ENCODE measurements at regions not wholly inside any gene's neighbourhood (a gene's known extent, or its start where the extent isn't known, plus 50 kb on each side); places are given as distances from the start of the nearest gene placed in this dataset.
A peak's percentile ranks its signal among the peaks of the same experiment; 100 is the strongest.
"Not testable (repeated sequence)": the region's sequence is repeated elsewhere in the genome, so short reads cannot be mapped to it uniquely, and the experiment has no call there.

DNA sequence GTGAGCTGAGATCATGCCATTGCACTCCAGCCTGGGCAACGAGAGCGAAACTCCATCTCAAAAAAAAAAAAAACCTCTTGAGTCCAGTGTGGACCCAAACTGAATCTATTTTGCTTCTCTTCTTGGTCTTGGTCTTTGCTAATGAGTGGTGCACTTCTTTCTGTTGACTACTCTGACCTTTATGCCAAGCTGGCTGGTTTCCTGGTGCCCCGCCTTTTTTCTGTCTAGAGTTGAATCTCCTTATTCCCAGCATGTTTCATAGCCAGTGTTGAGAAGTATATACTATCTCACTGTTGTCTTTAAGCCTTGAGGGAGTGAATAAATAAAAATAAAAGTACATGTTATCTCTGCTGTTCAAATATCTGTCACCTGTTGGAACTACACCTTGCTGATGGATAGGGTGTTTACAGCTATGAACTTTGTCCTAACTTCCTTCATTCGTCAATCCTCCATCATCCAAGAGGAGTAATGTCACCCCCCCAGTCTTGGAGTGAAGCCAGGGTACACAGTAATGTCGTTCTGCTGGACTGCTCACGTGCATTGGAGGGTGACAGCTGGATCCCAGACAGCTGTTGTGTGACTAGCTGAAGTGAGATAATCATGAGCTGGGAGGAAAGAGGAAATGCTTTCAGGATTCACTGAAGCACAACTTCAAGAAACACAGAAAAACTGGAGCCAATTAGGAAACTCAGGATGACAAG lies 99.3 kb upstream of the PRKG2 start:
- no peak for TF ChIP-seq CTCF (IDR thresholded peaks at IDR 0.05; ENCODE audit: unreplicated experiment)
- no peak overlapping the region for H3K4me3 Mint-ChIP-seq (ENCODE audit: unreplicated experiment)
- no peaks in the 10 kb centered on the region for H3K9me3 Mint-ChIP-seq (ENCODE audit: unreplicated experiment)
- peak overlapping the region; percentile 91 for H3K27ac Mint-ChIP-seq (ENCODE audit: unreplicated experiment)
- H3K27me3 Mint-ChIP-seq (ENCODE audit: unreplicated experiment): peaks cover 6% of the 10 kb centered on the region
- H3K36me3 Mint-ChIP-seq (ENCODE audit: low read depth, unreplicated experiment): no peaks in the 10 kb centered on the region
- DNase-seq (ENCODE audit: low spot score): peak; percentile 19
- peaks cover 15% of the 10 kb centered on the region for H3K4me1 Mint-ChIP-seq (ENCODE audit: unreplicated experiment)

DNA sequence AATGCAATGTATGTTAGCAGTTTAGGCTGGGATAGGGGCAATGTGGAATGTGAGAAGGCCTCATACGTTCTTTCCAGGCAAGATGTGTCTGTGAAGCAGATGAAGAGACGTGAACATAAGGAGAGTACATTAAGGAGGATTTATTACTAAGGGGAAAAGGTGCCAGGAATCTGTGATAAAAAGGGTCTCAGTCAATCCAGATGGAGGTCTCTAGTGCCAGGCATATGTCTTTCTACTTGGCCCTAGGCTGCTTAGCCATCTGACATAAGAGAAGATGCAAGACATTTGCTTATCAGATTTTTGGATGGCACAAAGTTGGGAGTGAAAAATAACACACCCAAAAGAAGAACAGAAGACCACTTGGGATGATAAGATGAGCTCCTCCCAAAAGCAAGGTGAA lies 93.0 kb upstream of the PRKG2 start:
- DNase-seq (ENCODE audit: low spot score): no peak
- TF ChIP-seq CTCF (IDR thresholded peaks at IDR 0.05; ENCODE audit: unreplicated experiment): no peak
- no peaks in the 10 kb centered on the region for H3K9me3 Mint-ChIP-seq (ENCODE audit: unreplicated experiment)
- no peaks in the 10 kb centered on the region for H3K4me1 Mint-ChIP-seq (ENCODE audit: unreplicated experiment)
- no peaks in the 10 kb centered on the region for H3K27me3 Mint-ChIP-seq (ENCODE audit: unreplicated experiment)
- H3K27ac Mint-ChIP-seq (ENCODE audit: unreplicated experiment): no peak overlapping the region
- no peak overlapping the region for H3K4me3 Mint-ChIP-seq (ENCODE audit: unreplicated experiment)
- no peaks in the 10 kb centered on the region for H3K36me3 Mint-ChIP-seq (ENCODE audit: low read depth, unreplicated experiment)

DNA sequence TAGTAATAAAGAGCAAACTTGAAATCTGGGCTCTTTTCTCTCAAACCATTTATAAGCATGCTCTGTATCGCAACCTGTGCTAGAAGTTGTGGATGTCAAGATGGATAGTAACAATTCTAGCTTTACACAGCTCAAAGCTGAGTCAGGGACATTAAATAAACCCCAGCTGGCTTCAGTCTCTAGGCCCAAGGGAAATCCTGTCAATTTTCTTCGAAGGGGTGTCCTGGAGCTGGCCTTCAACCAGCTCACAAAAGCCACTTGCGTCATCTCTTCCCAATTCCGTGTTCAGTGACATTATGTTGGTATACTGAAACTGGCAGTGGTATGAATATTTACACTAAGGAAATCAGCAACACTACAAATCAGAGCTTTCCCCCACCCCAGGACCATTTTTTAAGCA lies 89.8 kb upstream of the PRKG2 start:
- Mint-ChIP-seq H3K27me3 (ENCODE audit: unreplicated experiment) (no peaks in the 10 kb centered on the region), H3K4me3 (ENCODE audit: unreplicated experiment) (no peak overlapping the region), H3K36me3 (ENCODE audit: low read depth, unreplicated experiment) (no peaks in the 10 kb centered on the region), H3K4me1 (ENCODE audit: unreplicated experiment) (no peaks in the 10 kb centered on the region), H3K9me3 (ENCODE audit: unreplicated experiment) (no peaks in the 10 kb centered on the region), H3K27ac (ENCODE audit: unreplicated experiment) (no peak overlapping the region)
- no peak for TF ChIP-seq CTCF (IDR thresholded peaks at IDR 0.05; ENCODE audit: unreplicated experiment)
- no peak for DNase-seq (ENCODE audit: low spot score)

- H3K27me3 Mint-ChIP-seq (ENCODE audit: unreplicated experiment); H3K9me3 Mint-ChIP-seq (ENCODE audit: unreplicated experiment); H3K4me3 Mint-ChIP-seq (ENCODE audit: unreplicated experiment); H3K4me1 Mint-ChIP-seq (ENCODE audit: unreplicated experiment); H3K36me3 Mint-ChIP-seq (ENCODE audit: low read depth, unreplicated experiment); DNase-seq (ENCODE audit: low spot score); H3K27ac Mint-ChIP-seq (ENCODE audit: unreplicated experiment): not testable (repeated sequence)
Observed at GRCh38 chr4:81300352-81300751, 85.3 kb upstream of the PRKG2 start.

DNA sequence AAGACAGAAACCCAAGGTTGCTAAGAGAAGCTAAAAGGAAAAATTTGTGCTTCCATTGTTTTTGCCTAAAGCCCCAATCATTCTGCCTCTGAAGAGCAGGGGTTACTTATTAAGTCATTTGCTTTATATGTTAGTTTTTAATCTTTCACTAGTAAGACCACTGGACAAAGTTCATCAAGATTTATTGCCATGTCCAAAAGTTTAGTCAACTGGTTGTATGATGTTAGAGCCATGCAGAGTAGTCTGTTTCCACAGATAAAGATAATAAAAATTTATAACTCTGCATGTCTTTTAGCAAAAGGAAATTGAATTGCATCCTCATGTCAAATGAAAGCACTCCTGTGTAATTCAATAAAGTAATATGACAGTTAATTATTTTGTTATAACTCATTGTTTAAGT lies 75.8 kb upstream of the PRKG2 start:
- Mint-ChIP-seq H3K4me1 (ENCODE audit: unreplicated experiment) (no peaks in the 10 kb centered on the region), H3K9me3 (ENCODE audit: unreplicated experiment) (no peaks in the 10 kb centered on the region), H3K27ac (ENCODE audit: unreplicated experiment) (no peak overlapping the region), H3K27me3 (ENCODE audit: unreplicated experiment) (no peaks in the 10 kb centered on the region), H3K4me3 (ENCODE audit: unreplicated experiment) (no peak overlapping the region), H3K36me3 (ENCODE audit: low read depth, unreplicated experiment) (no peaks in the 10 kb centered on the region)
- DNase-seq (ENCODE audit: low spot score): no peak
- no peak for TF ChIP-seq CTCF (IDR thresholded peaks at IDR 0.05; ENCODE audit: unreplicated experiment)
